ENCODE measurements at regions not wholly inside any gene's neighbourhood (a gene's known extent, or its start where the extent isn't known, plus 50 kb on each side); places are given as distances from the start of the nearest gene placed in this dataset.
"Not testable (repeated sequence)": the region's sequence is repeated elsewhere in the genome, so short reads cannot be mapped to it uniquely, and the experiment has no call there.

DNA sequence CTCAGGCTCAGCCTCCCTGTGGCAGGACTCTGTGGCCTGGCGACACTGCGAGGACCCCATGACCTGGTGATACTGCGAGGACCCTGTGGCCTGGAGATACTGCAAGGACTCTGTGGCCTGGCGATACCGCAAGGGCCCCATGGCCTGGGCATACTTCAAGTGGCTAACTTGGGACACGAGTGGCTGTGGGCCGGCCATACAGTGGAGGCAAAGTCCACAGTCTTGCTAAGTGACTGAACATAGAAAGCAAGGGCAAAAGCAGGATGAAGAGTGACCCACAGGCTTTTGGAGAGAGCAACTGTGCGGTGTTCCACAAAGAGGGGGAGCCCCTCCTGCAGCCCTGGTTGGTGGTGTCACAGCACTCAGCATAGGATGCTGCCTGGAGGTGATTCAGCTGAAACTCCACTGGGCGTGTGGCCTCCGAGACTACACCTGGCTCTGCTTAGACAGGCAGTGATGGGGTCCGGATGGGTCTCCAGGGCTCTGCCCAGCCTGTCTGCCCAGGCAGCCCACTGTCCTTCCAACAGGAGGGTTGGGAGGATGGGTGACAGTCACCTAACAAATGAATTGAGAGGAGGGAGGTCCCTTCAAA lies 691.0 kb upstream of the HS6ST1 start:
- H3K27me3 ChIP-seq (ENCODE audit: control insufficient read depth, insufficient read depth, low read length): no peaks in the 10 kb centered on the region
- H3K4me1 ChIP-seq (ENCODE audit: control insufficient read depth, insufficient read depth, low read length): no peaks in the 10 kb centered on the region

DNA sequence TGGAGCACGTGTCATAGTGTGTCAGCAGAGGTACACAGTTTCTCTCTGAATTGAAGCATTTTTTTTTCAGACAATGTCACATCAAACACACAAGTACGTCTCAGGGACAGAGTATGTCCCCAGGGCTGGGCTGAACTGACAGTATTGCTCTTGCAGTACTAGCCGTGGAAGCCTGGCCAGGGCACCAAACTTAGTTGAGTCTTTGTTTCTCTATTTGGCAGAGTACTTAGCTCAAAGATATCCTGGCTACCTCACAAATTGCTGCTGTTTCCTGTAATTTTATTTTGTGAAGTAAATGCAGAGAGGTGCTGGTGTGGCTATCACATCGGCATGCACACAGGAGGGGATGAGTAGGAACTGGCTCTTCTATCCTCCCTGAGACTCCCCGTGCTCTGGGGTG lies 691.6 kb upstream of the HS6ST1 start:
- Histone ChIP-seq H3K27me3 (ENCODE audit: control insufficient read depth, insufficient read depth, low read length) (no peaks in the 10 kb centered on the region), H3K27ac (ENCODE audit: low read depth, low read length) (no peak overlapping the region), H3K4me3 (ENCODE audit: low read depth, low read length) (no peak overlapping the region)

More for the DNA sequence above, 691.0 kb upstream of the HS6ST1 start:
- no peak overlapping the region for H3K9ac ChIP-seq (ENCODE audit: low read length)
- H3K27ac ChIP-seq (ENCODE audit: low read depth, low read length): no peak overlapping the region
- no peak overlapping the region for H3K4me3 ChIP-seq (ENCODE audit: low read depth, low read length)
- no peaks in the 10 kb centered on the region for H3K9me3 ChIP-seq (ENCODE audit: control insufficient read depth, insufficient read depth, low read depth, low read length)
- no peaks in the 10 kb centered on the region for H3K36me3 ChIP-seq (ENCODE audit: control insufficient read depth, insufficient read depth, low read length)

DNA sequence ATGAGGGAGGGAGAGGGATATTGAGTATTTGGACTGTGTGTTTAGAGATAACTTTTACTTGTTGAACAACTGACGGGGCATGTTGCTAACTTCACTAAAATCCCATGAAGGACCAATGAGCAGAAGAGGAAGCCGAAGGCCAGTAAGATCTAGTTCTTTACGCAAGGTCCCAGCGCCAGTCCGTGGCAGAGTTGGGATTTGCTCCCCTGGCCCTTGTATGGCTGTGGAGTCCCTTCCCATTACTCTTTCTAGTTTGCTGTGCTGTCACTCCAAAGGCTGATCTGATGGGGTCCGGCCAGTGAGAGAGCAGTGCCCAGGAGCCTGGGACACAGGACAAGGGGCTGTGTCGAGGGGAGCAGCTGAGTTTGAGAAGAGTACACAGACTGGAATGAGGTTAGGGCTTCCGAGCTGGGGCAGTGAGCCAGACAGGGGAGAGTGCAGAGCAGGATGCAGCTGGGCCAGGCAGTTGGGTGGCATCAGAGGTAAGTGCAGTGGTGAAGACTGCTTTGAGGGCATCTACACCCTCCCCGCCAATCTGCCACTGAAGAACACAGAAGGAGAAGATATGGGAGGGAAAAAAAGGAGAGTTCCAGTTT lies 692.9 kb upstream of the HS6ST1 start:
- Histone ChIP-seq H3K27me3 (ENCODE audit: control insufficient read depth, insufficient read depth, low read length) (no peaks in the 10 kb centered on the region), H3K4me3 (ENCODE audit: low read depth, low read length) (no peak overlapping the region), H3K36me3 (ENCODE audit: control insufficient read depth, insufficient read depth, low read length) (no peaks in the 10 kb centered on the region), H3K27ac (ENCODE audit: low read depth, low read length) (no peak overlapping the region), H3K9ac (ENCODE audit: low read length) (no peak overlapping the region), H3K4me1 (ENCODE audit: control insufficient read depth, insufficient read depth, low read length) (no peaks in the 10 kb centered on the region), H3K9me3 (ENCODE audit: control insufficient read depth, insufficient read depth, low read depth, low read length) (no peaks in the 10 kb centered on the region)

More for the DNA sequence above, 691.6 kb upstream of the HS6ST1 start:
- Histone ChIP-seq H3K9ac (ENCODE audit: low read length) (no peak overlapping the region), H3K9me3 (ENCODE audit: control insufficient read depth, insufficient read depth, low read depth, low read length) (no peaks in the 10 kb centered on the region), H3K4me1 (ENCODE audit: control insufficient read depth, insufficient read depth, low read length) (no peaks in the 10 kb centered on the region), H3K36me3 (ENCODE audit: control insufficient read depth, insufficient read depth, low read length) (no peaks in the 10 kb centered on the region)

DNA sequence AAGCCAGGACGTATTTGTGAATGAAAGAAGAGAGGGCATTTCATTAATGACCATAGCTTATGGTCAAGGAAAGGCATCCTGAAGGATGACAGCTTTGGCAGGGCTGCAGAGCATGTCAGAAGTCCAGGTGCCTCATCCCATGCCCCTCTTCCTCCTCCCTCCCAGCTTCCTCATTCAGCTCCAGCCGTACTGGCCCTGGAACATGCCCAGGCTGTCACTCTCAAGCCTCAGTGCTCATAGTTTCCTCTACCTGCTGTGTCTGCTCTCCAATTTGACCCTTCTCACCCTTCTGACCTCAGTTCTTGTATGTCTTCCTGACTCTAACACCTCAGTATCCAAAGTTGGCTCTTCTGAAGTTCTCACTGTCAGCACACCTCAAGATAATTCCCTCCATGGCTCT lies 695.8 kb upstream of the HS6ST1 start:
- H3K27ac ChIP-seq (ENCODE audit: low read depth, low read length): no peak overlapping the region
- H3K9ac ChIP-seq (ENCODE audit: low read length): no peak overlapping the region
- no peaks in the 10 kb centered on the region for H3K27me3 ChIP-seq (ENCODE audit: control insufficient read depth, insufficient read depth, low read length)
- H3K4me3 ChIP-seq (ENCODE audit: low read depth, low read length): no peak overlapping the region
- H3K9me3 ChIP-seq (ENCODE audit: control insufficient read depth, insufficient read depth, low read depth, low read length): no peaks in the 10 kb centered on the region
- no peaks in the 10 kb centered on the region for H3K4me1 ChIP-seq (ENCODE audit: control insufficient read depth, insufficient read depth, low read length)
- H3K36me3 ChIP-seq (ENCODE audit: control insufficient read depth, insufficient read depth, low read length): no peaks in the 10 kb centered on the region

DNA sequence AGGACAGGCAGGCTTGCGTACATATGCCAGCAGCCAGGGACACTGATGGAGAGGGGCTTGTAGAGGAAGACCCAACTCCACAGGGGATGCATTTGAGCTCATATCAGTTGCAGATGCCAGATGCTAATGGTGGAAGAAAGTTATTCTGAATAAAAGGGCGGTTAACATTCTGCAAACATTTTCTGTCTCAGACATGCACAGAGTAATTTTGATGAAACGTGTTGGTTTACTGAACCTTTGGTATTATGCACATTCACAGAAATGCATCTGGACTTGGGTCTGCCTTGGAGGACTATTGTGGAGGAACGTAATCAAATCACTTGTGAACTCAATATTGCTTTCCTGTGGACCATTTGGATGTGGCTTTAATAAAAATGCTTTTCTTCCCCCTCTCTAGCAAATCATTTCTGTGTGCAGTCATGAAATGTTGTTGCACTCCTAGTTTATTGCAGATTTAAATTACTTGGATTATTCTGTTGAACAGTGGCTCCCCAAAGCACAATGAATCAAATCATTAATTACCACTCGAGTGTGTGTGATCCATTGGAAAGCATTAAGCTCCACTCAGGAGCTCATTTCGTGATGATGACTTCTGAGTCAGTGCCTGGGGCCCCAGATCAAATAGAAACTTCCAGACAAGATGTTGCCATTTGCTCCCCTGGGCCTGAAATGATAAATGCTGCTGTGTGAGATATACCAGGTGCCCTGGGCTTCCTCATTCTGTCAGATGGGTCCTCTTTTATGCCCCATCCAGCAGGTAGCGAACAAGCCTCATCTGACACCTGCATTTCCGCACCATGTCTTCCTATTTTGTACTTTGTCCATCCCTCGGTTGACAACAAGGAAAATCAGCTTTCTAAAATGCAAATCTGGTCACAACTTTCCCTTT lies 697.0 kb upstream of the HS6ST1 start:
- Histone ChIP-seq H3K36me3 (ENCODE audit: control insufficient read depth, insufficient read depth, low read length) (no peaks in the 10 kb centered on the region), H3K9ac (ENCODE audit: low read length) (no peak overlapping the region), H3K27ac (ENCODE audit: low read depth, low read length) (no peak overlapping the region), H3K4me1 (ENCODE audit: control insufficient read depth, insufficient read depth, low read length) (no peaks in the 10 kb centered on the region), H3K9me3 (ENCODE audit: control insufficient read depth, insufficient read depth, low read depth, low read length) (no peaks in the 10 kb centered on the region), H3K27me3 (ENCODE audit: control insufficient read depth, insufficient read depth, low read length) (no peaks in the 10 kb centered on the region), H3K4me3 (ENCODE audit: low read depth, low read length) (no peak overlapping the region)

DNA sequence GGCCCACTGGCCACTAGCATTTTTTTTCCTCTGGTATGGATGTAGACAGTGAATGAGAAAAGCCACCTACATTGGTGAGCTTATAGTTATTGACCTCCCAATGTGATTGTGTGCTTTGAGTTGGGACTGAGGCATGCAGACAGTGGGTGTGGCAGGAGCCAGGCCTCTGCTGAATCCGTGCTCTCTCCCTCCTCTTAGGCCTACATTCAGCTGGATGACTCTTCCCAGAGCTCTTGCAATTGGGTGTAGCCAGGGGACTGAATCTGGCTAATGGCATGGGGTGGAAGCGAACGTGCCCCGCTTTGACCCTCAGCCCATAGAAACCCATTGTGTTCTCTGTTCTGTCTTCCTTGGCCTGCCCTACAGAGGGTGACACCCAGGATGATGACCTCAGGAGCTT lies 698.3 kb upstream of the HS6ST1 start:
- no peaks in the 10 kb centered on the region for H3K27me3 ChIP-seq (ENCODE audit: control insufficient read depth, insufficient read depth, low read length)
- no peaks in the 10 kb centered on the region for H3K4me1 ChIP-seq (ENCODE audit: control insufficient read depth, insufficient read depth, low read length)
- no peaks in the 10 kb centered on the region for H3K9me3 ChIP-seq (ENCODE audit: control insufficient read depth, insufficient read depth, low read depth, low read length)
- no peak overlapping the region for H3K27ac ChIP-seq (ENCODE audit: low read depth, low read length)
- H3K9ac ChIP-seq (ENCODE audit: low read length): no peak overlapping the region
- no peaks in the 10 kb centered on the region for H3K36me3 ChIP-seq (ENCODE audit: control insufficient read depth, insufficient read depth, low read length)
- no peak overlapping the region for H3K4me3 ChIP-seq (ENCODE audit: low read depth, low read length)

DNA sequence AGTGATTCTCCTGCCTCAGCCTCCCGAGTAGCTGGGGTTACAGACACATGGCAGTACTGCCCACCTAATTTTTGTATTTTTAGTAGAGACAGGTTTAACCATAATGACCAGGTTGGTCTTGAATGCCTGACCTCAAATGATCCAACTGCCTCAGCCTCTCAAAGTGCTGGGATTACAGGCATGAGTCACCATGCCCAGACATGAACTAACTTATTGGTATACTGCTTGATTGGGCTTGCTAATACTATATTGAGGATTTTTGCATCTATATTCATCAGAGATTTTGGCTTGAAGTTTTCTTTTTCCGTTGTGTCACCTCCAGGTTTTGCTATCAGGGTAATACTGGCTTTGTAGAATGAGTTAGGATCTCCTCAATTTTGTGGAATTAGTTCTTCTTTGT lies 706.1 kb upstream of the HS6ST1 start:
- Histone ChIP-seq H3K9me3 (ENCODE audit: control insufficient read depth, insufficient read depth, low read depth, low read length) (no peaks in the 10 kb centered on the region), H3K27me3 (ENCODE audit: control insufficient read depth, insufficient read depth, low read length) (no peaks in the 10 kb centered on the region)

DNA sequence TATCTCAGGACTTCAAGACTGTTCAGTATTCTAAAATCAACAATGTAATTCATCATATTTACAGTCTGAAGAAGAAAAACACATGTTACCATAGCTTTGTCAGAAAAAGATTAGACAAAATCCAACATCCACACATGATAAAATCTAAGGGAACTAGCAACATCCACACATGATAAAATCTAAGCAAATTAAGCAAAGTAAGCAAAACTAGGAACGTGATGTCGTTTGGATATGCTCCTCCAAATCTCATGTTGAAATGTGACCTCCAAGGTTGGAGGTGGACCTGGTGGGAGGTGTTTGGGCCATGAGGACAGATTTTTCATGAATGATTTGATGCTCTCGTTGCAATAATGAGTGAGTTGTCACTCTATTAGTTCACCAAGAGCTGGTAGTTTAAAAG lies 717.3 kb upstream of the HS6ST1 start:
- no peaks in the 10 kb centered on the region for H3K36me3 ChIP-seq (ENCODE audit: control insufficient read depth, insufficient read depth, low read length)
- no peak overlapping the region for H3K4me3 ChIP-seq (ENCODE audit: low read depth, low read length)
- no peaks in the 10 kb centered on the region for H3K27me3 ChIP-seq (ENCODE audit: control insufficient read depth, insufficient read depth, low read length)
- no peaks in the 10 kb centered on the region for H3K4me1 ChIP-seq (ENCODE audit: control insufficient read depth, insufficient read depth, low read length)
- H3K9me3 ChIP-seq (ENCODE audit: control insufficient read depth, insufficient read depth, low read depth, low read length): no peaks in the 10 kb centered on the region
- H3K9ac ChIP-seq (ENCODE audit: low read length): no peak overlapping the region
- no peak overlapping the region for H3K27ac ChIP-seq (ENCODE audit: low read depth, low read length)

More for the DNA sequence above, 706.1 kb upstream of the HS6ST1 start:
- Histone ChIP-seq H3K4me1 (ENCODE audit: control insufficient read depth, insufficient read depth, low read length) (no peaks in the 10 kb centered on the region), H3K9ac (ENCODE audit: low read length) (no peak overlapping the region), H3K4me3 (ENCODE audit: low read depth, low read length) (no peak overlapping the region), H3K27ac (ENCODE audit: low read depth, low read length) (no peak overlapping the region), H3K36me3 (ENCODE audit: control insufficient read depth, insufficient read depth, low read length) (no peaks in the 10 kb centered on the region)

DNA sequence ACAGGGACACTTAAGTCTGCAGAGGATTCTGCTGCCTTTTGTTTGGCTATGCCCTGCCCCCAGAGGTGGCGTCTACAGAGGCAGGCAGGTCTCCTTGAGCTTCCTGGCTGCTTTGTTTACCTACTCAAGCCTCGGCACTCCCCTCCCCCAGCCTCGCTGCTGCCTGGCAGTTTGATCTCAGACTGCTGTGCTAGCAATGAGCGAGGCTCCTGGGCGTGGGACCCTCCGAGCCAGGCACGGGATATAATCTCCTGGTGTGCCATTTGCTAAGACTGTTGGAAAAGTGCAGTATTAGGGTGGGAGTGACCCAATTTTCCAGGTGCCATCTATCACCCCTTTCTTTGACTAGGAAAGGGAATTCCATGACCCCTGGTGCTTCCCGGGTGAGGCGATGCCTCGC lies 725.0 kb upstream of the HS6ST1 start:
- not testable (repeated sequence) for H3K4me3 ChIP-seq (ENCODE audit: low read depth, low read length); H3K9ac ChIP-seq (ENCODE audit: low read length); H3K36me3 ChIP-seq (ENCODE audit: control insufficient read depth, insufficient read depth, low read length); H3K27me3 ChIP-seq (ENCODE audit: control insufficient read depth, insufficient read depth, low read length); H3K4me1 ChIP-seq (ENCODE audit: control insufficient read depth, insufficient read depth, low read length); H3K27ac ChIP-seq (ENCODE audit: low read depth, low read length); H3K9me3 ChIP-seq (ENCODE audit: control insufficient read depth, insufficient read depth, low read depth, low read length)

DNA sequence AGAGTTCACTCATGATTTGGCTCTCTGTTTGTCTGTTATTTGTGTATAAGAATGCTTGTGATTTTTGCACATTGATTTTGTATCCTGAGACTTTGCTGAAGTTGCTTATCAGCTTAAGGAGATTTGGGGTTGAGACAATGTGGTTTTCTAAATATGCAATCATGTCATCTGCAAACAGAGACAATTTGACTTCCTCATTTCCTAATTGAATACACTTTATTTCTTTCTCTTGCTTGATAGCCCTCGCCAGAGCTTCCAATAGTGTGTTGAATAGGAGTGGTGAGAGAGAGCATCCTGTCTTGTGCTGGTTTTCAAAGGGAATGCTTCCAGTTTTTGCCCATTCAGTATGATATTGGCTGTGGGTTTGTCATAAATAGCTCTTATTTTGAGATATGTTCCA lies 727.8 kb upstream of the HS6ST1 start:
- H3K36me3 ChIP-seq (ENCODE audit: control insufficient read depth, insufficient read depth, low read length); H3K4me3 ChIP-seq (ENCODE audit: low read depth, low read length); H3K9ac ChIP-seq (ENCODE audit: low read length); H3K27ac ChIP-seq (ENCODE audit: low read depth, low read length); H3K27me3 ChIP-seq (ENCODE audit: control insufficient read depth, insufficient read depth, low read length); H3K9me3 ChIP-seq (ENCODE audit: control insufficient read depth, insufficient read depth, low read depth, low read length); H3K4me1 ChIP-seq (ENCODE audit: control insufficient read depth, insufficient read depth, low read length): not testable (repeated sequence)

DNA sequence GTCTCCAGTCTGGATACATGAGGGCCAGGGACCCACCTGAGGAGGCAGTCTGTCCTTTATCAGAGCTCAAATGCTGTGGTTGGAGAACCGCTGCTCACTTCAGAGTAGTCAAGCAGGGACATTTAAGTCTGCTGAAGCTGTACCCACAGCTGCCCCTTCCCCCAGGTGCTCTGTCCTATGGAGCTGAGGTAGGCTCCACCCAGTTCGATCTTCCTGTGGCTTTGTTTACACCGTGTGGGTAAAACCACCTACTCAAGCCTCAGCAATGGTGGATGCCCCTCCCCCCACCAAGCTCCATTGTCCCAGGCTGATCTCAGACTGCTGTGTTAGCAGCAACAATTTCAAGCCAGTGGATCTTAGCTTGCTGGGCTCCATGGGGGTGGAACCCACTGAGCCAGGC lies 731.4 kb upstream of the HS6ST1 start:
- H3K36me3 ChIP-seq (ENCODE audit: control insufficient read depth, insufficient read depth, low read length): no peaks in the 10 kb centered on the region
- H3K9ac ChIP-seq (ENCODE audit: low read length): no peak overlapping the region
- H3K9me3 ChIP-seq (ENCODE audit: control insufficient read depth, insufficient read depth, low read depth, low read length): no peaks in the 10 kb centered on the region
- peaks cover 7% of the 10 kb centered on the region; the same call in 1 of the 2 replicates for H3K4me1 ChIP-seq (ENCODE audit: control insufficient read depth, insufficient read depth, low read length)
- H3K27me3 ChIP-seq (ENCODE audit: control insufficient read depth, insufficient read depth, low read length): no peaks in the 10 kb centered on the region
- H3K27ac ChIP-seq (ENCODE audit: low read depth, low read length): no peak overlapping the region
- no peak overlapping the region for H3K4me3 ChIP-seq (ENCODE audit: low read depth, low read length)
